GM12891 (cell line): ENCODE measurements at regions not wholly inside any gene's neighbourhood (a gene's known extent, or its start where the extent isn't known, plus 50 kb on each side); places are given as distances from the start of the nearest gene placed in this dataset.
"Not testable (repeated sequence)": the region's sequence is repeated elsewhere in the genome, so short reads cannot be mapped to it uniquely, and the experiment has no call there.

Source experiments
- DNase-seq: peaks from one replicate; pipeline ENCODE4 v3.0.0; 2011; ENCODE audit warnings: low spot score; ENCODE audit not compliant: insufficient read length
- FAIRE-seq: peaks from 2 replicates; lab custom pipeline; 2011; peaks lifted over from hg19 to GRCh38; lab: Jason Lieb, UNC
- PAX5 ChIP-seq: IDR thresholded peaks from 2 replicates; pipeline ENCODE4 v1.6.1; 2011; ENCODE audit warnings: low read length, moderate library complexity, mild to moderate bottlenecking; ENCODE audit not compliant: insufficient read depth, severe bottlenecking
- POLR2A ChIP-seq: IDR thresholded peaks from 2 replicates; pipeline ENCODE4 v1.6.1; 2011; ENCODE audit warnings: low read depth, low read length, control low read depth
- POLR2AphosphoS5 ChIP-seq: IDR thresholded peaks from 2 replicates; pipeline ENCODE4 v1.6.1; 2011; ENCODE audit warnings: low read depth, low read length, control low read depth
- POU2F2 ChIP-seq: IDR thresholded peaks from 2 replicates; pipeline ENCODE4 v1.6.1; 2011; ENCODE audit warnings: low read depth, mild to moderate bottlenecking, control low read depth, low read length, moderate library complexity
- SPI1 ChIP-seq: IDR thresholded peaks from 2 replicates; pipeline ENCODE4 v1.6.1; 2011; ENCODE audit warnings: low read depth, low read length, control low read depth
- TAF1 ChIP-seq: IDR thresholded peaks from 2 replicates; pipeline ENCODE4 v1.6.1; 2011; ENCODE audit warnings: low read depth, low read length, control low read depth

DNA sequence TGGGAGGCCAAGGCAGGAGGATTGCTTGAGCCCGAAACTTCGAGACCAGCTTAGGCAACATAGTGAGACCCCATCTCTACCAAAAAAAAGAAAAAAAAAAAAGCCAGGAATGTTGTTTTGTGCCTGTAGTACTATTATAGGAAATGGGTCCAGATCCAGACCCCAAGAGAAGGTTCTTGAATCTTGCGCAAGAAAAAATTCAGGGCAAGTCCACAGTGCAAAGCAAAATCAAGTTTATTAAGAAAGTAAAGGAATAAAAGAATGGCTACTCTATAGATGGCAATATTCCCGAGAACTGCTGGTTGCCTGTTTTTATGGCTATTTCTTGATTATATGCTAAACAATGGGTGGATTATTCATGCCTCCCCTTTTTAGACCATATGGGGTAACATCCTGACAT lies 51.2 kb upstream of the RDX start:
- DNase-seq (no peak), FAIRE-seq (no peak)
- TF ChIP-seq TAF1 (no peak), POLR2A (no peak), POU2F2 (no peak), SPI1 (no peak), POLR2AphosphoS5 (no peak), PAX5 (no peak)

DNA sequence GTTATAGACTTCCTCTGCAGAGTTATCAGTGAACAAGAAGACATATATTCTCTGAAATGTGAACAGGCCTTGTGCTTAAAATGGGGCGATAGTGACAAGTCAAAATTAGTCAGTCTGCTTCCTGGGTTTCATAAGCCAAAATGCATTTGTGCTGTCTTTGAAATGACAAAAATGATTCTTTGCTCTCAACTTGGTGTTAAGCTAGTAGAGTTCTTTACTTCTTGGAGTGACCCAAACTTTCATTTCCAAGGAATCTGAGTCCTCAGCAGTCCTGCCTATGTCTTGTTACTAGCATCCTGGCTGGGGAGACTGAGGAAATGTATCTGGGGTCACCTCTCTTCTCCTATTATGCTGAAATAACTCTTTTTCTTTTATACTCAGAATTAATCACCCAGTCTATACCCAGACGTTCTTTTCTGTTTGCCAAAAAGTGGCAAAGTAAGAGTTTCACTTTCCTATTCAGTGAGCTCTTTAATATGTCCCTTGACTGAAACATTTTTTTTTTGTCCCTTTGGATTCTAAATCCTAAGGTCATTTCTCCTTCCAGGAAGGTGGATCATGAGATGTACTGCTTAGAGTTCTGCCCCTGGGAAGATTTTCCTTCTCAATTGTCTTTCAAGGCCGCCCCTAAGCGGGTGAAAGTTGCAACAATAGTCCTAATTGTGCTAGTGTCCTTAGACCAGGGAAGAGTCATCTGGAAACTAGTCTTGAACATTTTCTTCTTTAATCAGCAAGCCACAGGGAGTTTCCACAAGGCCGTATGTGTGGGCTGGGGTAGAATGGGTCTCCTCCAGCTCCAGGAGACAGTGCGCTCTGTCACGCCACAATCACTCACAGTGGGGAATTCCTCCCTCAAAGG lies 53.0 kb upstream of the RDX start:
- TF ChIP-seq TAF1 = 0 out of 2 replicates have a peak, but pooled peaks have one; percentile 13
- TF ChIP-seq POU2F2 = peak; percentile 88
- no peak for TF ChIP-seq POLR2AphosphoS5
- TF ChIP-seq PAX5 = no peak
- TF ChIP-seq POLR2A = peak; percentile 38; the same call in 1 of the 2 replicates
- no peak for TF ChIP-seq SPI1
- peak; percentile 81 for FAIRE-seq
- DNase-seq = peak; percentile 29

DNA sequence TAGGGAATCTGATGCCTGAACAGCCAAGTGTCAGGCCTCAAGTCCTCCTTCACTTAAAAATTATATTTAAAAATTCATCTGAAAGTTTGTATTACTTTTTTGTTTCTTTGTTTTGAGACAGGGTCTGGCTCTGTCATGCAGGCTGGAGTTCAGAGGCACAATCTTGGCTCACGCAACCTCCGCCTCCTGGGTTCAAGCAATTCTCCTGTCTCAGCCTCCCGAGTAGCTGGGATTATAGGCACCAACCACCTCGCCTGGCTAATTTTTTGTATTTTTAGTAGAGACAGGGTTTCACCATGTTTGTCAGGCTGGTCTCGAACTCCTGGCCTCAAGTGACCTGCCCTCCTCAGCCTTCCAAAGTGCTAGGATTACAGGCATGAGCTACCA lies 53.6 kb upstream of the RDX start:
- not testable (repeated sequence) for FAIRE-seq, DNase-seq

DNA sequence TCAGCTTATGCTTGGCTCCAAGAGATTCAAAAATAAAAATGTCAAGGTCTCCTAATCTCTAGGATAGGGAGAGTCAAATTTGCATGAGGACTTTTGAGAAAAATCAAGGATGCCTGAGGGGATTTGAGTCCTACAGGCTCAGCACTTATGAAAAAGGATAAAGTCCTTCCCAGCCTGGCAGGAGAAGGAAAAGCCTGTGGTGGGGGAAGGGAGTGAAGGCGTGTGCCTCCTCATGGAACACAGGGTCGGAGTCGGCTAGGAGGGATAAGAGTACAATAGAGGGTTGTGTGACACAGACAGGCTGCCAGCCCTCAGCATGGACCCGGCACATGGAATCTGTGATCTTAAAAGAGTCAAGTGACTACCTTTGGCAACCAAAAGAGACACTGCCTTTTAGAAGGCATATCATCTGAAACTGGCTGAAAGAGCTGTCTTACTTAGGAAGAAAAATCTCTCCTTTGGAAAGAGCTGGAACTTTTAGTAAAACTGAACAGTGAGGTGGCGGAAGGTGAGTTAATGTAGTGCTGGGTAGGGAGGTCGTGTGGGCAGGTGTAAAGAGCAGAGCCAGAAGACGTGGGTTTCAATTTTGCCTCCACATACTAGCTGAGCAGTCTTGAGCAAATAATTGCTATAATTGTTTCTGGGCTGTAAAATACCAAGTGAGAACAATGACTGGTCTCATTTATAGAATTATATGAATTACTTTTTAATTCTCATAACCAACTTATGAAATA lies 58.8 kb upstream of the RDX start:
- DNase-seq (no peak), FAIRE-seq (no peak)
- TF ChIP-seq POLR2A (no peak), SPI1 (no peak), PAX5 (no peak), POLR2AphosphoS5 (no peak), POU2F2 (no peak), TAF1 (no peak)

DNA sequence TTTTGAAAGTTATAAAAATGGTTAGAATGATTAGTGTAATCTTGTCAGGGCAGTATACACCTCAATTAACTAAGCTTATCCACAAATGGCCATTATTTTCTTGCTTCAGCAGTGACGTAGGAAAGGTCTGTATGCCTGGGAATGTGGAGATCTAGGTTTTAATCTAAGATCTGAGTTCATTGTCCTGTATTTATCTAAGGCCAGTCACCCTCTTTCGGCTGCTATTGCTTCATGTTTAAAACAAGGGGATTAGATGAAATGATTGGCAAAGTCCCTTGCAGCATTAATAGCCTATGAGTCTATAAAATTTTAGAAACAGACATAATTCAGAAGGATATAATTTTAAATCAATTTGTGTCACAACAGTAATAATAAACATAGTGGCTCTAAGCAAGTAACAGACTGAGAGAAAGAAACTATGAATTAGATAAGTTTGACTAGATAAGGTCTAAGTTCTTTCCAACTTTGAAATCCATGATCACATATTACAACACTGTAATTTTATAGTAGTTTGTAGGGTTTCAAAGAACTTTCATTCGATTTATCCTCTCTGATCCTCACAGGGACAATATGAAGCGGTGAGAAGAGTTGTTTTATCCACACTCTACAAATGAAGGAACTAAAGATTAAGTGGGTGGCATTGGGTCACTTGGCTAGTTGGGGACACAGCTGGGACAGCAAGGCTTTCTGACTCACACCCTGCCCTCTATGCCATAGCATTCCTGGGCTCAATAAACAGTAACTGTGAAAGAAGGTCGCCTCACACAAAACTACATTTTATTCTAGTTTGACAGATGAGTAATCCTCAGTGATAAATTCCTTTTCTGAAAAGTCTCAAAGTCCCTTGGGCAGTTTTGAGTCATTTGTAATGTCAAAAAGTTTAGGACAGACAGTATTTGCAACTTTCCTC lies 60.6 kb upstream of the RDX start:
- TF ChIP-seq PAX5 = no peak
- TF ChIP-seq POU2F2 = no peak
- no peak for TF ChIP-seq SPI1
- TF ChIP-seq TAF1 = no peak
- TF ChIP-seq POLR2A = no peak
- no peak for TF ChIP-seq POLR2AphosphoS5
- DNase-seq = no peak

DNA sequence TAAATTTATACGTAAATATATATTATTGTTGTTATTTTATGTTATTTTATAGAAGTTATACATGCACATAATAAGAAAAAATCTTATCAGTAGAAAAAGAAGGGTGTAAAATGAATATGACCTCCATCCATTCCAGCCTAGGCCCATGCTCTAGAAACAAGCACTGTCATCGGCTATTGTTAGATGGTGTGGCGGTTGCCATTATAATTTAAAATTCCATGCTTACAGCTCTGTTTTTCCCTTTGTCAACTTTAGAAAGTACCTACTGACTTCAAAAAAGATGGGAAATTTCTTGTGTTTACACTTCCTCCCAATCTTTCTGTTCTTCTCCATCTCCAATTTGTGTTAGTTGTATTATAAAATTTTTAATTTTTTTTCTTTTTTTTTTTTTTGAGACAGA lies 61.9 kb upstream of the RDX start:
- no peak for TF ChIP-seq PAX5
- no peak for TF ChIP-seq POLR2A
- no peak for TF ChIP-seq SPI1
- TF ChIP-seq POU2F2 = no peak
- no peak for TF ChIP-seq POLR2AphosphoS5
- TF ChIP-seq TAF1 = no peak
- FAIRE-seq = no peak
- DNase-seq = no peak

More for the DNA sequence above, 60.6 kb upstream of the RDX start:
- no peak for FAIRE-seq

DNA sequence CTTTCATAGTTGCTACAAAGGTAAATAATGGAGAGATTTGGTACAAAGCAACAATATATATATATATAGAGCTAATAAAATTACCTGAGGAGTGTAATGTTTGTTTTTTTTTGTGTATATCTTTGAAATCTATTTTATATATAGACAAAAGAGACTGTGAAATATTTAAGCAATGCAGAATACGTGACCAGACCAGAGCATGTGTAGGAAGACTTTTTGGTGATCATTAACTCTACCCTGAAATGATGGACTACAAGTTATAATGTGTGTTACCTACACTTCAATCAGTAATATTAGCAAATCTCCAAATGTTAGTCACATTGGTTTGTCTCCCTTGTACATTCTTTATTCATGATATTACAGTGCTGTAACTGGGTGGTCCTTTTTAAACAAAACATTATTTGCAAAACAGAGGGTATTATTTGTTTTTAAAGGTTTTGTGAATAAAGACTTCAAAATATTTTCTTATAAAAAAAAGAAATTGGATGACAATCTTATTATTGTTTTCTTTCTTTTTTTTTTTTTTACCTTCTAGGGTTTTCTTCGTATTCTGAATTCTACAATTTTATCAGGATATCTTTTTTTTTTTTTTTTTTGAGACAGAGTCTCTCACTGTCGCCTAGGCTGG lies 64.5 kb upstream of the RDX start:
- not testable (repeated sequence) for FAIRE-seq, DNase-seq

DNA sequence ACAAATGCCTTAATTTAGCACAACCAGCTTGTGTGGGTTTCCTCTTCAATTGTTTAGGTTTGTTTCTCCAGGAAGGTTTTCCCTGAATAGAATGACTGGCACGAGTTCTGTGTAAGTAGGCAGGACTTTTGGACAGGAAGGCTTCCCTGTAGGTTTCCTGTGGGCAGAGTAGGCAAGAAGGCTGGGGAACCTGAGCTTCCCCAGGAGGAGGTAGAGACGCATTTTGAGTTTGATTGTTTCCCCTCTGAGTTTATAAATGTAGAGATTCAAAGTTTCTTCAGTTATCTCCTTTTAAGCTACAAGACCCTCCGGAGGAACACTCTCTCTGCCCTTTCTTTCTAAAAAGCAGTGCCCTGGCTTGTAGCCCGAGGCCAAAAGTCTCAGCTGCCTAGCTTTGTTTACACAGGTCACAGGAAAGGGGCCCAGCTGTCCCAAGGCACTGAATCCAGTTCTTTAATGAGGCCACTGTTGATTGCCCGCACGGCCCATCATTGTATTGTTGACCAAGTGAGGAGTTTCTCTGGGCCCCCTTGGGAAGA lies 66.6 kb upstream of the RDX start:
- FAIRE-seq (no peak), DNase-seq (no peak)
- TF ChIP-seq POU2F2 = no peak
- no peak for TF ChIP-seq POLR2A
- no peak for TF ChIP-seq TAF1

DNA sequence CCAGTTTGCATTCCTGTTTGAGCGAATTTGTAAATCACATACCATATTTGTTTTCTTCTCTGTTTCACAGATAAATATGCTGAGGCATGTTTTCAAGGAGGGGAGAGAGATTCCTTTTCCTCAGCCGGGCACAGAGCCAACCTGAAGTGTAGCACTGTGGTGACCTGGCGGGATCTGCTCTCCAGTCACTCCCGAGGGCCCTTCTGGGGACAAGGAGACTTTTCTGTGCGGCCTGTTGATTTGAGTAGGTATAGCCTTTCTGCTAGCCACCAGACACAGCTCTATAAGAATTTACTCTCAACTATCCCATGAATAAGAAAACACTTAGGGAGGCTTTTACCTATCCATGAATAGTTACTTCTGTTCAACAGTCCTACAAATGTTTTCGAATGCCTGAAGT lies 63.5 kb upstream of the FDX1 start:
- no peak for FAIRE-seq
- TF ChIP-seq SPI1 (no peak), PAX5 (no peak), POLR2AphosphoS5 (no peak), TAF1 (no peak), POU2F2 (no peak), POLR2A (no peak)
- DNase-seq = no peak
